Thyroid gland (tissue), 4 donors: ENCODE measurements at regions not wholly inside any gene's neighbourhood (a gene's known extent, or its start where the extent isn't known, plus 50 kb on each side); places are given as distances from the start of the nearest gene placed in this dataset.

ENCODE experiments used
- DNase-seq, 2 donors: peaks; one replicate each; pipeline ENCODE4 v3.0.0-alpha.2; 2019
- H3K27ac ChIP-seq, 3 donors: fragments of 200-600 bp; sonication (generic); 1 replicate in 2 of 3; 2 replicates in 1 of 3; pipeline ENCODE4 v1.5.1; 2016 to 2019; ENCODE audit warnings: mild to moderate bottlenecking in 1 of 3, moderate library complexity in 1 of 3
- H3K27me3 ChIP-seq: fragments of 200-600 bp; sonication (generic); one replicate; pipeline ENCODE4 v1.5.1; 2019
- H3K36me3 ChIP-seq, 2 donors: fragments of 200-600 bp; sonication (generic); one replicate each; pipeline ENCODE4 v1.5.1; 2016 to 2019
- H3K4me1 ChIP-seq, 2 donors: fragments of 200-600 bp; sonication (generic); one replicate each; pipeline ENCODE4 v1.5.1; 2017 to 2019
- H3K4me3 ChIP-seq, 3 donors: fragments of 200-600 bp; sonication (generic); replicated peaks in 1 of 3; 1 replicate in 2 of 3; 2 replicates in 1 of 3; pipeline ENCODE4 v1.5.1; 2016; ENCODE audit warnings: mild to moderate bottlenecking in 1 of 3
- H3K9me3 ChIP-seq: fragments of 200-600 bp; sonication (generic); one replicate; pipeline ENCODE4 v1.5.1; 2017
- POLR2A ChIP-seq, 2 donors: fragments of 450-650 bp; IDR thresholded peaks; one replicate each; pipeline ENCODE4 v1.6.1; 2017; ENCODE audit warnings: antibody characterized with exemption in 2 of 2, mild to moderate bottlenecking in 2 of 2, moderate library complexity in 1 of 2
- WGBS, 2 donors: methylation state at CpG; one replicate each; pipeline ENCODE4 v1.1.5; 2017; 5-methylcytosine and 5-hydroxymethylcytosine counted together
- intact Hi-C: fragments of 100-400 bp; cut with DNase I; formaldehyde crosslinking; loops from one replicate; pipeline ENCODE4 v1.15.1; 2023
- TF ChIP-seq, protein P1 (sequence below), 6 experiments: fragments of 200-600 bp in 3 of 6; fragments of 450-650 bp in 3 of 6; sonication (generic) in 3 of 6; IDR thresholded peaks; one replicate each; pipeline ENCODE4 v1.5.1; 2016 to 2019; ENCODE audit warnings: antibody characterized with exemption in 6 of 6, mild to moderate bottlenecking in 2 of 6, inconsistent platforms in 1 of 6, moderate library complexity in 1 of 6

DNA sequence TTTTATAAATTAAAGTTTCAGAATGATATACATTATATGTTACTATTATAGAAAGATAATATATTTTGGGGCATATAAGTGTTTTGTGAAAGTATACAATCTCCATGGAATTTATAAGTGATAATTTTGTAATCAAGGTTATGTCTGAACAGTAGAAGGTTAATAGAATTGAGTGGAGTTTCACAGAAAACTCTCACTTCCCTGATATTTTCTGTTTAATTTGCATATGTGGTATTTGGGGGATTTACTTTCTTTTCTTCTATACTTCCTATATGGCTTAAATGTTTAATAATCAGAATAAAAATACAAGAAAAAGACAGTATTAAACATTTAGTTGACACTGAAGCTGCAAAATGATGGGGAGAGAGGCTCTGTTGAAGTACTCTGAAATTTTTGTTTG is 848.5 kb downstream of the DACH1 start:
- Histone ChIP-seq H3K4me1 (no peaks in the 10 kb centered on the region), H3K4me3 (no peak overlapping the region), H3K9me3 (no peaks in the 10 kb centered on the region), H3K27me3 (no peaks in the 10 kb centered on the region), H3K27ac (no peak overlapping the region), H3K36me3 (no peaks in the 10 kb centered on the region)
- DNase-seq, result no peak
- intact Hi-C loops, result no loop called here
- TF ChIP-seq, protein P1, sequence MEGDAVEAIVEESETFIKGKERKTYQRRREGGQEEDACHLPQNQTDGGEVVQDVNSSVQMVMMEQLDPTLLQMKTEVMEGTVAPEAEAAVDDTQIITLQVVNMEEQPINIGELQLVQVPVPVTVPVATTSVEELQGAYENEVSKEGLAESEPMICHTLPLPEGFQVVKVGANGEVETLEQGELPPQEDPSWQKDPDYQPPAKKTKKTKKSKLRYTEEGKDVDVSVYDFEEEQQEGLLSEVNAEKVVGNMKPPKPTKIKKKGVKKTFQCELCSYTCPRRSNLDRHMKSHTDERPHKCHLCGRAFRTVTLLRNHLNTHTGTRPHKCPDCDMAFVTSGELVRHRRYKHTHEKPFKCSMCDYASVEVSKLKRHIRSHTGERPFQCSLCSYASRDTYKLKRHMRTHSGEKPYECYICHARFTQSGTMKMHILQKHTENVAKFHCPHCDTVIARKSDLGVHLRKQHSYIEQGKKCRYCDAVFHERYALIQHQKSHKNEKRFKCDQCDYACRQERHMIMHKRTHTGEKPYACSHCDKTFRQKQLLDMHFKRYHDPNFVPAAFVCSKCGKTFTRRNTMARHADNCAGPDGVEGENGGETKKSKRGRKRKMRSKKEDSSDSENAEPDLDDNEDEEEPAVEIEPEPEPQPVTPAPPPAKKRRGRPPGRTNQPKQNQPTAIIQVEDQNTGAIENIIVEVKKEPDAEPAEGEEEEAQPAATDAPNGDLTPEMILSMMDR (IDR thresholded peaks at IDR 0.05), result no peak
- TF ChIP-seq POLR2A (IDR thresholded peaks at IDR 0.05), result no peak

DNA sequence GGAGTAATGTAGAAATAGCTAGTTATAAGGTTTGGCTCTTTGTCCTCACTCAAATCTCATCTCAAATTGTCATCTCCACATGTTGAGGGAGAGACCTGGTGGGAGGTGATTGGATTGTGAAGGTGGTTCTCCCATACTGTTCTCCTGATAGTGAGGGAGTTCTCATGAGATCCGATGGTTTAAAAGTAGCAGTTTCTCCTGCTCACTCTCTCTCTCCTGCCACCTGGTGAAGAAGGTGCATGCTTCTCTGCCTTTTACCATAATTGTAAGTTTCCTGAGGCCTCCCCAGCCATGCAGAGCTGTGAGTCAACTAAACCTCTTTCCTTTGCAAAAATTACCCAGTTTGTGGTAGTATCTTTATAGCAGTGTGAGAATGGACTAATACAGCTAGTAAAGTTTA is 849.4 kb downstream of the DACH1 start:
- H3K27me3 ChIP-seq, result no peaks in the 10 kb centered on the region
- no peaks in the 10 kb centered on the region for H3K4me1 ChIP-seq
- H3K36me3 ChIP-seq, result no peaks in the 10 kb centered on the region
- no peaks in the 10 kb centered on the region for H3K9me3 ChIP-seq
- no peak overlapping the region for H3K27ac ChIP-seq
- no peak for TF ChIP-seq POLR2A (IDR thresholded peaks at IDR 0.05)
- TF ChIP-seq, protein P1 (IDR thresholded peaks at IDR 0.05), result no peak
- no peak overlapping the region for H3K4me3 ChIP-seq
- intact Hi-C loops, result no loop called here
- DNase-seq, result no peak
- 10 to 39% methylated on average over 1 of the region's 1 CpG for WGBS, 2 donors

DNA sequence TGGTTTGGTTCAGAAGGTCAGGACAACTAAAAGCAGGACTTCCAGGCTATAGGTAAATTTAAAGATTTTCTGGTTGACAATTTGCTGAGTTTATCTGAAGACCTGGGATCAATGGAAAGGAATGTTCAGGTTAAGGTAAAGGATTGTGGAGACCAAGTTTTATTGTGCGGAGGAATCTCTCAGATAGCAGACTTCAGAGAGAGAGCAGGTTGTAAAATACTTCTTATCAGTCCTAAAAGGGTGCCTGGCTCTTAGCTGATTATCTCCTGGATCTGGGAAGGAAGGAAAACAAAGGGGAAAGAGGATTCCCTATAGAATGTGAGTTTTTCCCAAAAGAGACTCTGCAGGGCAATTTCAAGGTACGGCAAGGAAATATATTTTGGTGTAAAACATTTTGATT is 851.5 kb downstream of the DACH1 start:
- TF ChIP-seq, protein P1 (IDR thresholded peaks at IDR 0.05), result no peak
- intact Hi-C loops, result no loop called here
- Histone ChIP-seq H3K36me3 (no peaks in the 10 kb centered on the region), H3K27ac (no peak overlapping the region), H3K27me3 (no peaks in the 10 kb centered on the region), H3K4me1 (no peaks in the 10 kb centered on the region), H3K4me3 (no peak overlapping the region), H3K9me3 (no peaks in the 10 kb centered on the region)
- DNase-seq, result no peak
- 73 to 77% methylated on average over 2 of the region's 2 CpGs for WGBS, 2 donors

DNA sequence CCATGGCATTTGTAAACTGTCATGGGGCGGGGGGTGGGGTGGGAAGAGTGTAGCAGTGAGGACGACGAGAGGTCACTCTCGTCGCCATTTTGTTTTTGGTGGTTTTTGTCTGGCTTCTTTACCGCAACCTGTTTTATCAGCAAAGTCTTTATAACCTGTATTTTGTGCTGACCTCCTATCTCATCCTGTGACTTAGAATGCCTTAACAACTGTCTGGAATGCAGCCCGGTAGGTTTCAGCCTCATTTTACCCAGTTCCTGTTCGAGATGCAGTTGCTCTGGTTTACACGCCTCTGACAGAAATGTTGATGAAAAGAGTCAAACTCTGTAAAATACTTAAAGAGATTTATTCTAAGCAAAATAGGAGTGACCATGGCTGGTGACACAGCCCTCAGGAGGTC is 852.0 kb downstream of the DACH1 start:
- 64 to 69% methylated on average over 9 of the region's 9 CpGs for WGBS, 2 donors
- Histone ChIP-seq H3K4me3 (no peak overlapping the region), H3K4me1 (no peaks in the 10 kb centered on the region), H3K27me3 (no peaks in the 10 kb centered on the region), H3K27ac (no peak overlapping the region), H3K36me3 (no peaks in the 10 kb centered on the region), H3K9me3 (no peaks in the 10 kb centered on the region)
- DNase-seq, result no peak
- TF ChIP-seq, protein P1 (IDR thresholded peaks at IDR 0.05), result no peak
- TF ChIP-seq POLR2A (IDR thresholded peaks at IDR 0.05), result no peak
- intact Hi-C loops, result no loop called here

DNA sequence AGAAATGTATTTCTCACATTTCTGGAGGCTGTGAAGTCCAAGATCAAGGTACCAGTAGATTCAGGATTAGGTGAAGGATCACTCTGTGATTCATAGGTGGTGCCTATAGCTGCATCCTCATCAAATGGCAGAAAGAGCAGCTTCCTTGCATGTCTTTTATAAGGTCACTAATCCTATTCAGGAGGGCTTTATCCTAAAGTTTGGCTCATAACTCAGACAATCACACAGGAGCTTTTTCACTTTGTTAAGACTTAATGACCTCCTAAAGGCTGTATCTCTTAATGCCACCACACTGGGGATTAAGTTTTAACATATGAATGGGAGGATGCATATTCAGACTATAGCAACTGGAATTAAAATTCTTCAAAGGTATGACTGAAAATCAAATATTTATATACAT is 861.1 kb downstream of the DACH1 start:
- TF ChIP-seq, protein P1 (IDR thresholded peaks at IDR 0.05), result no peak
- no peak for TF ChIP-seq POLR2A (IDR thresholded peaks at IDR 0.05)

More for the DNA sequence above, 861.1 kb downstream of the DACH1 start:
- H3K4me3 ChIP-seq, result no peak overlapping the region
- H3K9me3 ChIP-seq, result no peaks in the 10 kb centered on the region
- DNase-seq, result no peak
- intact Hi-C loops, result no loop called here
- no peaks in the 10 kb centered on the region for H3K4me1 ChIP-seq
- no peaks in the 10 kb centered on the region for H3K27me3 ChIP-seq
- no peak overlapping the region for H3K27ac ChIP-seq
- no peaks in the 10 kb centered on the region for H3K36me3 ChIP-seq
